K562 (cell line): ENCODE measurements at regions not wholly inside any gene's neighbourhood (a gene's known extent, or its start where the extent isn't known, plus 50 kb on each side); places are given as distances from the start of the nearest gene placed in this dataset.

Experiments
- ATAC-seq: fragments of 200-7000 bp; cut with Tn5 transposase; 3 replicates; pipeline ENCODE4 v1.9.1; 2020; ENCODE audit warnings: moderate library complexity
- BruUV-seq: library from RNA; stranded (reverse); fragments of 400-500 nt; replicated peaks from 2 replicates; lab custom pipeline; 2021; lab: Mats Ljungman, UMichigan
- CTCF ChIA-PET: fragments of 300-600 bp; formaldehyde crosslinking; extraction: SDS; loops from one replicate; lab custom pipeline; 2021; ENCODE audit warnings: low intra/inter-chr PET ratio; lab: Yijun Ruan, JAX
- POLR2A ChIA-PET: fragments of 300-600, 350-650 bp; sonication (Branson Sonifier 250); formaldehyde crosslinking; extraction: SDS; loops from one replicate; lab custom pipeline; 2021; ENCODE audit warnings: antibody characterized with exemption, inconsistent platforms; lab: Yijun Ruan, JAX
- DNase-seq, 4 experiments: peaks; one replicate each; pipeline versions ENCODE4 v3.0.0 to v3.0.0-alpha.2; 2011 to 2018; ENCODE audit warnings: low spot score in 3 of 4, mixed read lengths in 3 of 4; ENCODE audit errors: extremely low read depth in 1 of 4
- FAIRE-seq: peaks from 2 replicates; lab custom pipeline; 2011; peaks lifted over from hg19 to GRCh38; lab: Jason Lieb, UNC
- H2AFZ ChIP-seq: 2 replicates; pipeline ENCODE4 v1.6.0; 2011; ENCODE audit warnings: low read depth, low read length, control low read depth, inconsistent platforms
- H3K27ac ChIP-seq: fragments of 200-600 bp; 3 replicates; pipeline ENCODE4 v1.8.0; 2011; ENCODE audit warnings: low read depth, mild to moderate bottlenecking, control low read depth, inconsistent platforms, low read length, moderate library complexity, mixed read lengths; ENCODE audit errors: extremely low read depth
- H3K27me3 ChIP-seq, 2 experiments: fragments of 300-600 bp in 1 of 2; 2 replicates in 1 of 2; 3 replicates in 1 of 2; pipeline versions ENCODE4 v1.6.0 to v1.8.0; 2011; ENCODE audit warnings: inconsistent platforms in 2 of 2, low read length in 2 of 2, mild to moderate bottlenecking in 1 of 2, mixed read lengths in 1 of 2, moderate library complexity in 1 of 2; ENCODE audit not compliant: control insufficient read depth in 2 of 2, insufficient read depth in 2 of 2
- H3K36me3 ChIP-seq: fragments of 300-600 bp; 3 replicates; pipeline ENCODE4 v1.8.0; 2011; ENCODE audit warnings: mild to moderate bottlenecking, low read length, inconsistent platforms; ENCODE audit not compliant: control insufficient read depth, insufficient read depth
- H3K4me1 ChIP-seq, 2 experiments: fragments of 200-600 bp in 1 of 2; replicated peaks in 1 of 2; 2 replicates in 1 of 2; 3 replicates in 1 of 2; pipeline versions ENCODE4 v1.5.1 to v1.8.0; 2011; ENCODE audit warnings: inconsistent platforms in 2 of 2, low read length in 2 of 2, mild to moderate bottlenecking in 1 of 2, mixed read lengths in 1 of 2, moderate library complexity in 1 of 2; ENCODE audit not compliant: control insufficient read depth in 2 of 2, insufficient read depth in 2 of 2
- H3K4me2 ChIP-seq: 2 replicates; pipeline ENCODE4 v1.6.1; 2011; ENCODE audit warnings: low read length, control low read depth, inconsistent platforms, mixed read lengths; ENCODE audit not compliant: insufficient read depth
- H3K4me3 ChIP-seq: fragments of 200-600 bp; sonication (generic), shearing (Covaris generic); 2 replicates; pipeline ENCODE4 v1.5.1; 2016; ENCODE audit warnings: control low read depth, inconsistent platforms
- H3K79me2 ChIP-seq: fragments of 200-600 bp; 3 replicates; pipeline ENCODE4 v1.8.0; 2011; ENCODE audit warnings: low read length, inconsistent platforms; ENCODE audit not compliant: control insufficient read depth, insufficient read depth
- H3K9ac ChIP-seq, 2 experiments: 2 replicates each; pipeline versions ENCODE4 v1.6.0 to v1.6.1; 2011; ENCODE audit warnings: low read depth in 2 of 2, low read length in 2 of 2, control low read depth in 1 of 2, inconsistent platforms in 1 of 2, mild to moderate bottlenecking in 1 of 2, mixed read lengths in 1 of 2; ENCODE audit not compliant: insufficient read depth in 1 of 2
- H3K9me1 ChIP-seq: one replicate; pipeline ENCODE4 v1.6.0; 2011; ENCODE audit warnings: inconsistent platforms, mild to moderate bottlenecking, low read length, moderate library complexity; ENCODE audit not compliant: control insufficient read depth, insufficient read depth
- H3K9me3 ChIP-seq: replicated peaks from 2 replicates; pipeline ENCODE4 v1.5.1; 2011; ENCODE audit warnings: low read depth, low read length, inconsistent platforms; ENCODE audit not compliant: control insufficient read depth, insufficient read depth
- H4K20me1 ChIP-seq: replicated peaks from 2 replicates; pipeline ENCODE4 v1.6.1; 2011; ENCODE audit warnings: low read length, inconsistent platforms, mixed read lengths; ENCODE audit not compliant: control insufficient read depth, insufficient read depth
- BRCA1 ChIP-seq, 2 experiments: fragments of 450-650 bp in 1 of 2; sonication (generic) in 1 of 2; formaldehyde crosslinking in 1 of 2; IDR thresholded peaks; 2 replicates each; pipeline versions ENCODE4 v1.5.0 to v1.6.1; 2017 to 2020; ENCODE audit warnings: mild to moderate bottlenecking in 1 of 2, missing genetic modification reagents in 1 of 2
- BRF1 ChIP-seq: IDR thresholded peaks from 3 replicates; pipeline ENCODE4 v1.6.1; 2011; ENCODE audit warnings: borderline replicate concordance, mild to moderate bottlenecking; ENCODE audit not compliant: insufficient read length; ENCODE audit errors: extremely low read depth
- GATAD2A ChIP-seq: fragments of 450-650 bp; IDR thresholded peaks from 2 replicates; pipeline ENCODE4 v1.6.1; 2017
- HLTF ChIP-seq: fragments of 450-650 bp; IDR thresholded peaks from 2 replicates; pipeline ENCODE4 v1.6.1; 2016
- NFXL1 ChIP-seq: fragments of 450-650 bp; formaldehyde crosslinking; IDR thresholded peaks from 2 replicates; pipeline ENCODE4 v1.4.0; 2021; ENCODE audit warnings: mild to moderate bottlenecking
- NR2C1 ChIP-seq, 2 experiments: fragments of 450-650 bp; IDR thresholded peaks; 2 replicates each; pipeline ENCODE4 v1.6.1; 2017; ENCODE audit warnings: mild to moderate bottlenecking in 2 of 2, antibody characterized with exemption in 1 of 2, inconsistent platforms in 1 of 2, missing compliant biosample characterization in 1 of 2, missing genetic modification characterization in 1 of 2
- PCBP1 ChIP-seq: fragments of 200-400 bp; formaldehyde crosslinking; IDR thresholded peaks from 2 replicates; pipeline ENCODE4 v1.6.1; 2018; ENCODE audit warnings: mild to moderate bottlenecking, low read depth, low read length; ENCODE audit not compliant: poor library complexity, severe bottlenecking
- RHOXF2B ChIP-seq: fragments of 250-450 bp; sonication (Bioruptor Pico); conservative IDR thresholded peaks from 2 replicates; pipeline ENCODE4 v1.5.1; 2021
- SMARCC2 ChIP-seq: fragments of 450-650 bp; IDR thresholded peaks from 2 replicates; pipeline ENCODE4 v1.6.1; 2017; ENCODE audit warnings: antibody characterized with exemption, moderate library complexity, mild to moderate bottlenecking, low read depth
- SREBF2 ChIP-seq: sonication (generic); formaldehyde crosslinking; IDR thresholded peaks from 2 replicates; pipeline ENCODE4 v1.4.0; 2020; ENCODE audit warnings: mild to moderate bottlenecking, missing genetic modification reagents
- TGIF2 ChIP-seq: sonication (generic); formaldehyde crosslinking; IDR thresholded peaks from 2 replicates; pipeline ENCODE4 v1.8.1; 2022; ENCODE audit warnings: mild to moderate bottlenecking, missing genetic modification reagents, moderate library complexity
- ZNF146 ChIP-seq: IDR thresholded peaks from one replicate; pipeline ENCODE4 v1.6.1; 2018; ENCODE audit warnings: missing compliant biosample characterization; ENCODE audit not compliant: unreplicated experiment
- ZNF282 ChIP-seq: sonication (generic); formaldehyde crosslinking; IDR thresholded peaks from 2 replicates; pipeline ENCODE4 v1.8.1; 2023; ENCODE audit warnings: missing genetic modification reagents
- ZNF445 ChIP-seq: fragments of 250-450 bp; sonication (Bioruptor Pico); IDR thresholded peaks from 2 replicates; pipeline ENCODE4 v1.4.0; 2020; ENCODE audit warnings: low read depth, mild to moderate bottlenecking, moderate library complexity
- ZNF696 ChIP-seq: fragments of 250-450 bp; sonication (Bioruptor Pico); conservative IDR thresholded peaks from 2 replicates; pipeline ENCODE4 v1.4.0; 2020; ENCODE audit warnings: mild to moderate bottlenecking, moderate library complexity
- ZNF764 ChIP-seq: fragments of 250-450 bp; sonication (Bioruptor Pico); IDR thresholded peaks from 2 replicates; pipeline ENCODE4 v1.4.0; 2020; ENCODE audit warnings: low read depth, mild to moderate bottlenecking, moderate library complexity
- WGBS: fragments of 100-300 bp; shearing (Covaris generic); methylation state at CpG from one replicate; pipeline ENCODE4 v1.1.6; 2016; ENCODE audit warnings: low coverage, mixed read lengths; ENCODE audit not compliant: insufficient coverage; ENCODE audit errors: missing lambda C conversion rate; 5-methylcytosine and 5-hydroxymethylcytosine counted together
- in situ Hi-C: fragments of 300-500 bp; cut with MboI; formaldehyde crosslinking; loops from 4 replicates; pipeline ENCODE4 v1.15.0; 2018; ENCODE audit warnings: inconsistent platforms, mixed read lengths
- intact Hi-C: fragments of 100-400 bp; cut with micrococcal nuclease; formaldehyde crosslinking; loops from 2 replicates; pipeline ENCODE4 v1.14.2; 2022
- TF ChIP-seq, protein P1 (sequence below), 2 experiments: IDR thresholded peaks; 2 replicates each; pipeline ENCODE4 v1.6.1; 2012; ENCODE audit warnings: improper control_type of control experiment in 2 of 2, low read depth in 2 of 2, low read length in 2 of 2, borderline replicate concordance in 1 of 2
- TF ChIP-seq, protein P2 (sequence below): sonication (generic); IDR thresholded peaks from 2 replicates; pipeline ENCODE4 v1.6.1; 2016

DNA sequence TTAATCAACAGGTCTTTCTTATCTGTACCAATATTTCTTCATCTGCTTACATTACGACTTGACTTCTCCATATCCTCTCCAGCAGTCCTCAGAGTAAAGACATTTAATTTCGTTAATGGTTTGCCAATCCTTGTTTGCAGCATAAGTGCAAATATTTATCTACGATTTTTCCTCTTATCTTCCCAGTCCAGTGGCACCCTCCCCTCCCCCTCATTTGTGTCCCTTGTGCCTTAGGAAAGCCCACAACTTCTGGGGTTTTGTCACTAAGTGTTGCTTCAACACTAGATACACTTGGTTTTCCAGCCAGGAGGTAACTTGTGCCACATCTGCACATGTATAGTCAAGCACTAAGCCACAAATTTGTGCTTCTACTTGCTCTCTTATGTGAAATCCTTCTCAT is 327.2 kb downstream of the CBLN4 start (continued):
- TF ChIP-seq, protein P1, sequence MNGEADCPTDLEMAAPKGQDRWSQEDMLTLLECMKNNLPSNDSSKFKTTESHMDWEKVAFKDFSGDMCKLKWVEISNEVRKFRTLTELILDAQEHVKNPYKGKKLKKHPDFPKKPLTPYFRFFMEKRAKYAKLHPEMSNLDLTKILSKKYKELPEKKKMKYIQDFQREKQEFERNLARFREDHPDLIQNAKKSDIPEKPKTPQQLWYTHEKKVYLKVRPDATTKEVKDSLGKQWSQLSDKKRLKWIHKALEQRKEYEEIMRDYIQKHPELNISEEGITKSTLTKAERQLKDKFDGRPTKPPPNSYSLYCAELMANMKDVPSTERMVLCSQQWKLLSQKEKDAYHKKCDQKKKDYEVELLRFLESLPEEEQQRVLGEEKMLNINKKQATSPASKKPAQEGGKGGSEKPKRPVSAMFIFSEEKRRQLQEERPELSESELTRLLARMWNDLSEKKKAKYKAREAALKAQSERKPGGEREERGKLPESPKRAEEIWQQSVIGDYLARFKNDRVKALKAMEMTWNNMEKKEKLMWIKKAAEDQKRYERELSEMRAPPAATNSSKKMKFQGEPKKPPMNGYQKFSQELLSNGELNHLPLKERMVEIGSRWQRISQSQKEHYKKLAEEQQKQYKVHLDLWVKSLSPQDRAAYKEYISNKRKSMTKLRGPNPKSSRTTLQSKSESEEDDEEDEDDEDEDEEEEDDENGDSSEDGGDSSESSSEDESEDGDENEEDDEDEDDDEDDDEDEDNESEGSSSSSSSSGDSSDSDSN (IDR thresholded peaks at IDR 0.05; ENCODE audit: borderline replicate concordance in 1 of 2, low read depth in 2 of 2, low read length in 2 of 2): no peak
- TF ChIP-seq RHOXF2B (CRISPR knock-in tag) (no peak), ZNF282 (CRISPR knock-in tag) (no peak), NFXL1 (CRISPR knock-in tag) (no peak), BRF1 (no peak), PCBP1 (no peak), ZNF146 (CRISPR knock-in tag) (no peak), GATAD2A (no peak), ZNF696 (CRISPR knock-in tag) (no peak), TGIF2 (CRISPR knock-in tag) (no peak)
- TF ChIP-seq, all 486 proteins: peak for 0

DNA sequence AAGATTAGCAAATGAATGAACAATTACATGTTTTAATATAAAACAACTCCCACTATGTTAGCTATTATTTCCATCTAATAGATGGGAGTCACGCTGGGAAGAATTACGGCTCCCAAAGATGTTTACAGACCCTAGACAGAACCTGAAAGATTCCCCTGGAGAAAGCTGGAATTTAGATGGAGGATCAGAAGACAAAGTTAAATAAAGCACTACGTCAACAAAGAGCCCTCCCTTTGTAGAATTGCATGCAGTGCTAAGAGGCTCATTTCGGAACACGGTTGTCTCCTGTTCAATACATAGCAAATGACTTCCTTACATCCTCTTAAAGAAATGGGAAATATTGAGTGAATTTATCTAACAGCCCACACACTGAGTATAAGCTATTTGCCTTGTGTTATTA is 328.3 kb downstream of the CBLN4 start:
- H3K27ac ChIP-seq: no peak overlapping the region
- in situ Hi-C loops (no loop called here), intact Hi-C loops (no loop called here)
- no peaks in the 10 kb centered on the region for H3K9me3 ChIP-seq
- H3K27me3 ChIP-seq: no peaks in the 10 kb centered on the region
- CTCF ChIA-PET: no interaction called here
- no peaks in the 10 kb centered on the region for H3K79me2 ChIP-seq
- H3K4me2 ChIP-seq: no peak overlapping the region
- WGBS: 2% methylated on average over 5 of the region's 5 CpGs
- H3K4me3 ChIP-seq: no peak overlapping the region
- no peak for FAIRE-seq
- TF ChIP-seq ZNF764 (CRISPR knock-in tag) (no peak), HLTF (no peak), BRCA1 (IDR thresholded peaks at IDR 0.05) (no peak), BRCA1 (CRISPR knock-in tag; IDR thresholded peaks at IDR 0.05) (no peak), SMARCC2 (no peak), SREBF2 (no peak), ZNF445 (CRISPR knock-in tag) (no peak), NR2C1 (IDR thresholded peaks at IDR 0.05) (no peak), NR2C1 (tag; IDR thresholded peaks at IDR 0.05) (no peak), TGIF2 (CRISPR knock-in tag) (no peak)
- TF ChIP-seq, protein P2, sequence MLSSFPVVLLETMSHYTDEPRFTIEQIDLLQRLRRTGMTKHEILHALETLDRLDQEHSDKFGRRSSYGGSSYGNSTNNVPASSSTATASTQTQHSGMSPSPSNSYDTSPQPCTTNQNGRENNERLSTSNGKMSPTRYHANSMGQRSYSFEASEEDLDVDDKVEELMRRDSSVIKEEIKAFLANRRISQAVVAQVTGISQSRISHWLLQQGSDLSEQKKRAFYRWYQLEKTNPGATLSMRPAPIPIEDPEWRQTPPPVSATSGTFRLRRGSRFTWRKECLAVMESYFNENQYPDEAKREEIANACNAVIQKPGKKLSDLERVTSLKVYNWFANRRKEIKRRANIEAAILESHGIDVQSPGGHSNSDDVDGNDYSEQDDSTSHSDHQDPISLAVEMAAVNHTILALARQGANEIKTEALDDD: no peak
- TF ChIP-seq, all 486 proteins: peak for 0
- no peaks in the 10 kb centered on the region for H4K20me1 ChIP-seq
- H3K9me1 ChIP-seq: no peaks in the 10 kb centered on the region
- H3K9ac ChIP-seq: no peak overlapping the region
- no peak overlapping the region for H2AFZ ChIP-seq
- H3K4me1 ChIP-seq: no peaks in the 10 kb centered on the region
- ATAC-seq (no peak), DNase-seq (no peak)
- BruUV-seq: no TSS peak
- POLR2A ChIA-PET: no interaction called here
- H3K36me3 ChIP-seq: no peaks in the 10 kb centered on the region
